ENCODE measurements at regions not wholly inside any gene's neighbourhood (a gene's known extent, or its start where the extent isn't known, plus 50 kb on each side); places are given as distances from the start of the nearest gene placed in this dataset.
"Not testable (repeated sequence)": the region's sequence is repeated elsewhere in the genome, so short reads cannot be mapped to it uniquely, and the experiment has no call there.

GRCh38 chr1:106398391-106398790, 658.1 kb upstream of the PRMT6 start:
- H3K27me3 Mint-ChIP-seq (ENCODE audit: low read depth in 3 of 3), result no peaks in the 10 kb centered on the region
- H3K9me3 Mint-ChIP-seq, result peaks cover 0 to 9% (median 3%) of the 10 kb centered on the region in 7 donors
- Histone ChIP-seq H3K27me3 (ENCODE audit: control insufficient read depth in 2 of 2, insufficient read depth in 2 of 2, low read length in 2 of 2) (no peaks in the 10 kb centered on the region), H3K27ac (ENCODE audit: low read depth in 1 of 2, low read length in 2 of 2) (no peak overlapping the region), H2AFZ (ENCODE audit: insufficient read depth, low read depth, low read length, poor library complexity, severe bottlenecking) (no peak overlapping the region), H3K4me1 (ENCODE audit: control insufficient read depth in 1 of 2, insufficient read depth in 2 of 2, low read length in 2 of 2) (no peaks in the 10 kb centered on the region), H3K9ac (ENCODE audit: insufficient read depth, low read length, poor library complexity, severe bottlenecking) (no peak overlapping the region), H3K36me3 (replicated peaks in 1 of 2; ENCODE audit: control insufficient read depth in 1 of 2, insufficient read depth in 2 of 2, low read length in 2 of 2) (no peaks in the 10 kb centered on the region), H3K4me3 (replicated peaks in 1 of 3; ENCODE audit: low read depth in 2 of 3, low read length in 3 of 3) (no peak overlapping the region), H3K79me2 (ENCODE audit: insufficient read depth, low read length) (no peaks in the 10 kb centered on the region), H3K4me2 (replicated peaks; ENCODE audit: extremely low read depth, low read length, poor library complexity, severe bottlenecking) (no peak overlapping the region), H4K20me1 (ENCODE audit: insufficient read depth, low read length) (no peaks in the 10 kb centered on the region), H3K9me3 (replicated peaks in 1 of 2; ENCODE audit: control insufficient read depth in 1 of 2, insufficient read depth in 1 of 2, low read length in 2 of 2) (peaks cover 0 to 2% of the 10 kb centered on the region in 2 donors)
- intact Hi-C loops (cut with micrococcal nuclease), result no loop called here
- DNase-seq, result no peak
- H3K27ac Mint-ChIP-seq, result no peak overlapping the region
- no CpG with 5 or more reads among the region's 5 CpGs for WGBS (ENCODE audit: insufficient coverage)
- no peak for TF ChIP-seq CTCF (IDR thresholded peaks at IDR 0.05)
- no peaks in the 10 kb centered on the region for H3K36me3 Mint-ChIP-seq
- H3K4me3 Mint-ChIP-seq, result no peak overlapping the region
- no peaks in the 10 kb centered on the region for H3K4me1 Mint-ChIP-seq

DNA sequence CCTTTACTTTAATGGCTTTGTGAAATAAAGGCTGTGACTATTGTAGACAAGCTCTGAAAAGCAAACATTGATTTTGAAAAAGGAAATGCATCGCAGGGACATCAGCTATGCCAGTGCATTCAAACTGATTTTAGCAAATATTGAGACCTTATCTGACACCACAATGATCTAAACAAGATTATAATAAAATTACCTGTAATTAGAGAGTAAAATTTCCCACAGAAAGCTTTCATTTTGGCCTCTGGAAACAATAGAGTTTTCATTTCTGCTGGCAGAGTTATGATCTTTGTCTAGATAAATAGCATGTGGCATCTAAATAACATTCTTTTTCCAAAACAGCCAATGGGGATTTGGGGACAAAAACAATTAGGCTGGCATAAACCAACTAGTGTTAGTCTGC, 650.4 kb upstream of the PRMT6 start:
- no peaks in the 10 kb centered on the region for H3K9me3 ChIP-seq (replicated peaks in 1 of 2; ENCODE audit: control insufficient read depth in 1 of 2, insufficient read depth in 1 of 2, low read length in 2 of 2)
- H3K36me3 Mint-ChIP-seq, result no peaks in the 10 kb centered on the region
- no peak overlapping the region for H3K9ac ChIP-seq (ENCODE audit: insufficient read depth, low read length, poor library complexity, severe bottlenecking)
- DNase-seq, result no peak
- no peak overlapping the region for H3K4me2 ChIP-seq (replicated peaks; ENCODE audit: extremely low read depth, low read length, poor library complexity, severe bottlenecking)
- intact Hi-C loops (cut with micrococcal nuclease), result no loop called here
- no peaks in the 10 kb centered on the region for H3K36me3 ChIP-seq (replicated peaks in 1 of 2; ENCODE audit: control insufficient read depth in 1 of 2, insufficient read depth in 2 of 2, low read length in 2 of 2)
- no peaks in the 10 kb centered on the region for H3K4me1 ChIP-seq (ENCODE audit: control insufficient read depth in 1 of 2, insufficient read depth in 2 of 2, low read length in 2 of 2)
- H3K79me2 ChIP-seq (ENCODE audit: insufficient read depth, low read length), result no peaks in the 10 kb centered on the region
- H4K20me1 ChIP-seq (ENCODE audit: insufficient read depth, low read length), result no peaks in the 10 kb centered on the region
- H3K4me1 Mint-ChIP-seq, result no peaks in the 10 kb centered on the region
- H3K27me3 ChIP-seq (ENCODE audit: control insufficient read depth in 2 of 2, insufficient read depth in 2 of 2, low read length in 2 of 2), result no peaks in the 10 kb centered on the region
- H2AFZ ChIP-seq (ENCODE audit: insufficient read depth, low read depth, low read length, poor library complexity, severe bottlenecking), result no peak overlapping the region
- no peak overlapping the region for H3K4me3 Mint-ChIP-seq
- H3K27ac Mint-ChIP-seq, result no peak overlapping the region
- no peak overlapping the region for H3K4me3 ChIP-seq (replicated peaks in 1 of 3; ENCODE audit: low read depth in 2 of 3, low read length in 3 of 3)
- no peak overlapping the region for H3K27ac ChIP-seq (ENCODE audit: low read depth in 1 of 2, low read length in 2 of 2)
- peaks cover 0 to 4% (median 0%) of the 10 kb centered on the region in 7 donors for H3K9me3 Mint-ChIP-seq
- no peaks in the 10 kb centered on the region for H3K27me3 Mint-ChIP-seq (ENCODE audit: low read depth in 3 of 3)
- no peak for TF ChIP-seq CTCF (IDR thresholded peaks at IDR 0.05)
- no CpG with 5 or more reads among the region's 1 CpG for WGBS (ENCODE audit: insufficient coverage)

- H3K4me3 ChIP-seq (replicated peaks in 1 of 3; ENCODE audit: low read depth in 2 of 3, low read length in 3 of 3); H3K27ac ChIP-seq (ENCODE audit: low read depth in 1 of 2, low read length in 2 of 2); H3K4me1 Mint-ChIP-seq; H3K27me3 Mint-ChIP-seq (ENCODE audit: low read depth in 3 of 3); H3K4me3 Mint-ChIP-seq; H4K20me1 ChIP-seq (ENCODE audit: insufficient read depth, low read length); H3K9me3 Mint-ChIP-seq; H3K4me2 ChIP-seq (replicated peaks; ENCODE audit: extremely low read depth, low read length, poor library complexity, severe bottlenecking); H3K27ac Mint-ChIP-seq; H3K36me3 Mint-ChIP-seq; H3K27me3 ChIP-seq (ENCODE audit: control insufficient read depth in 2 of 2, insufficient read depth in 2 of 2, low read length in 2 of 2); intact Hi-C loops (cut with micrococcal nuclease); H2AFZ ChIP-seq (ENCODE audit: insufficient read depth, low read depth, low read length, poor library complexity, severe bottlenecking); H3K9ac ChIP-seq (ENCODE audit: insufficient read depth, low read length, poor library complexity, severe bottlenecking); H3K79me2 ChIP-seq (ENCODE audit: insufficient read depth, low read length); DNase-seq; H3K4me1 ChIP-seq (ENCODE audit: control insufficient read depth in 1 of 2, insufficient read depth in 2 of 2, low read length in 2 of 2); H3K9me3 ChIP-seq (replicated peaks in 1 of 2; ENCODE audit: control insufficient read depth in 1 of 2, insufficient read depth in 1 of 2, low read length in 2 of 2); H3K36me3 ChIP-seq (replicated peaks in 1 of 2; ENCODE audit: control insufficient read depth in 1 of 2, insufficient read depth in 2 of 2, low read length in 2 of 2): not testable (repeated sequence)
- WGBS (ENCODE audit: insufficient coverage), result 84% methylated on average over 9 of the region's 18 CpGs
Measured at GRCh38 chr1:106412321-106412720, 644.2 kb upstream of the PRMT6 start.
